Breast epithelium (tissue), 4 donors: ENCODE measurements at regions not wholly inside any gene's neighbourhood (a gene's known extent, or its start where the extent isn't known, plus 50 kb on each side); places are given as distances from the start of the nearest gene placed in this dataset.

Experiments
- DNase-seq, 2 donors: peaks; one replicate each; pipeline ENCODE4 v3.0.0-alpha.2; 2019; ENCODE audit warnings: low spot score in 2 of 2
- H3K27ac ChIP-seq, 2 donors: fragments of 200-600 bp; sonication (generic) in 1 of 2; one replicate each; pipeline ENCODE4 v1.5.1; 2016 to 2019; ENCODE audit warnings: mild to moderate bottlenecking in 1 of 2
- H3K27me3 ChIP-seq, 2 donors: fragments of 200-600 bp; sonication (generic) in 1 of 2; one replicate each; pipeline versions ENCODE4 v1.5.1 to v1.6.0; 2017 to 2019; ENCODE audit warnings: control low read depth in 1 of 2, mild to moderate bottlenecking in 1 of 2
- H3K36me3 ChIP-seq: fragments of 200-600 bp; one replicate; pipeline ENCODE4 v1.5.1; 2019
- H3K4me1 ChIP-seq, 2 donors: fragments of 200-600 bp; sonication (generic); one replicate each; pipeline ENCODE4 v1.5.1; 2016 to 2019; ENCODE audit warnings: control low read depth in 1 of 2
- H3K4me3 ChIP-seq, 3 donors: fragments of 200-600 bp; sonication (generic); 1 replicate in 2 of 3; 2 replicates in 1 of 3; pipeline ENCODE4 v1.5.1; 2016 to 2019; ENCODE audit warnings: mild to moderate bottlenecking in 3 of 3, moderate library complexity in 2 of 3
- H3K9me3 ChIP-seq, 2 donors: fragments of 200-600 bp; sonication (generic) in 1 of 2; one replicate each; pipeline ENCODE4 v1.5.1; 2016 to 2019; ENCODE audit warnings: control low read depth in 1 of 2
- POLR2A ChIP-seq: fragments of 450-650 bp; IDR thresholded peaks from one replicate; pipeline ENCODE4 v1.6.1; 2016; ENCODE audit warnings: antibody characterized with exemption, mild to moderate bottlenecking, moderate library complexity
- POLR2AphosphoS5 ChIP-seq, 3 donors: sonication (generic); formaldehyde crosslinking; IDR thresholded peaks; one replicate each; pipeline ENCODE4 v1.6.1; 2017; ENCODE audit warnings: antibody characterized with exemption in 3 of 3
- intact Hi-C: fragments of 100-400 bp; cut with DNase I; formaldehyde crosslinking; loops from one replicate; pipeline ENCODE4 v1.15.1; 2023; ENCODE audit warnings: low total_unique reads
- TF ChIP-seq, protein P1 (sequence below), 3 donors: fragments of 450-650 bp; IDR thresholded peaks; one replicate each; pipeline ENCODE4 v1.5.1; 2016 to 2017; ENCODE audit warnings: antibody characterized with exemption in 3 of 3, mild to moderate bottlenecking in 3 of 3, moderate library complexity in 3 of 3

GRCh38 chr3:117515309-117515708 is 805.7 kb downstream of the TUSC7 start:
- intact Hi-C loops: no loop called here

GRCh38 chr3:117518364-117518763 is 808.8 kb downstream of the TUSC7 start:
- no peak for TF ChIP-seq POLR2AphosphoS5 (IDR thresholded peaks at IDR 0.05)
- no peak for TF ChIP-seq POLR2A
- TF ChIP-seq, protein P1, sequence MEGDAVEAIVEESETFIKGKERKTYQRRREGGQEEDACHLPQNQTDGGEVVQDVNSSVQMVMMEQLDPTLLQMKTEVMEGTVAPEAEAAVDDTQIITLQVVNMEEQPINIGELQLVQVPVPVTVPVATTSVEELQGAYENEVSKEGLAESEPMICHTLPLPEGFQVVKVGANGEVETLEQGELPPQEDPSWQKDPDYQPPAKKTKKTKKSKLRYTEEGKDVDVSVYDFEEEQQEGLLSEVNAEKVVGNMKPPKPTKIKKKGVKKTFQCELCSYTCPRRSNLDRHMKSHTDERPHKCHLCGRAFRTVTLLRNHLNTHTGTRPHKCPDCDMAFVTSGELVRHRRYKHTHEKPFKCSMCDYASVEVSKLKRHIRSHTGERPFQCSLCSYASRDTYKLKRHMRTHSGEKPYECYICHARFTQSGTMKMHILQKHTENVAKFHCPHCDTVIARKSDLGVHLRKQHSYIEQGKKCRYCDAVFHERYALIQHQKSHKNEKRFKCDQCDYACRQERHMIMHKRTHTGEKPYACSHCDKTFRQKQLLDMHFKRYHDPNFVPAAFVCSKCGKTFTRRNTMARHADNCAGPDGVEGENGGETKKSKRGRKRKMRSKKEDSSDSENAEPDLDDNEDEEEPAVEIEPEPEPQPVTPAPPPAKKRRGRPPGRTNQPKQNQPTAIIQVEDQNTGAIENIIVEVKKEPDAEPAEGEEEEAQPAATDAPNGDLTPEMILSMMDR (IDR thresholded peaks at IDR 0.05): no peak
- no peak overlapping the region for H3K4me3 ChIP-seq
- H3K36me3 ChIP-seq: no peaks in the 10 kb centered on the region
- intact Hi-C loops: no loop called here
- no peak for DNase-seq
- no peaks in the 10 kb centered on the region for H3K27me3 ChIP-seq
- H3K9me3 ChIP-seq: no peaks in the 10 kb centered on the region
- H3K4me1 ChIP-seq: no peaks in the 10 kb centered on the region
- H3K27ac ChIP-seq: no peak overlapping the region

More at GRCh38 chr3:117515309-117515708, 805.7 kb downstream of the TUSC7 start:
- Histone ChIP-seq H3K36me3 (no peaks in the 10 kb centered on the region), H3K27me3 (no peaks in the 10 kb centered on the region), H3K4me3 (no peak overlapping the region), H3K4me1 (no peaks in the 10 kb centered on the region), H3K9me3 (no peaks in the 10 kb centered on the region), H3K27ac (no peak overlapping the region)
- TF ChIP-seq POLR2AphosphoS5 (IDR thresholded peaks at IDR 0.05): no peak
- TF ChIP-seq, protein P1 (IDR thresholded peaks at IDR 0.05): no peak
- TF ChIP-seq POLR2A: no peak
- DNase-seq: no peak

DNA sequence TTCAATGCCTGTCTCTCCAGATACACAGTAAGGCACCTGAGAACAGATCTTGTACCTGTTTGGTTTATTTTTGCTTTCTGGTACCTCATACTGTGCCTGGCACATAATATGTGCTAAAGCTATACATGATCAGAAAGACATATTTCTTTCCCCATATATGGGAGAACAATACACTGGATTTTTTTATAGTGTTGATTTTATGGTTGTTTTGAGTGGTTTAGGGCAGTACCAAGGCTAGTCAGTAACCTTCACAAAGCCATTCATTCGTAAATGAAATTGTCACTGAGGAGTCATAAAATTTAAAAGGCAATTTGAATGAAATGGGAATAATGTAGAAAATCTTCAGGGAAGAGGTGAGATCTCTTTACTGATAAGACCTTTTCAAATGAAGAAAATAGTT is 810.2 kb downstream of the TUSC7 start:
- Histone ChIP-seq H3K36me3 (no peaks in the 10 kb centered on the region), H3K4me3 (no peak overlapping the region), H3K27me3 (no peaks in the 10 kb centered on the region), H3K9me3 (no peaks in the 10 kb centered on the region), H3K4me1 (no peaks in the 10 kb centered on the region), H3K27ac (no peak overlapping the region)
- intact Hi-C loops: no loop called here
- DNase-seq: no peak
- TF ChIP-seq POLR2AphosphoS5 (IDR thresholded peaks at IDR 0.05) (no peak), POLR2A (no peak)
- TF ChIP-seq, protein P1 (IDR thresholded peaks at IDR 0.05): no peak

DNA sequence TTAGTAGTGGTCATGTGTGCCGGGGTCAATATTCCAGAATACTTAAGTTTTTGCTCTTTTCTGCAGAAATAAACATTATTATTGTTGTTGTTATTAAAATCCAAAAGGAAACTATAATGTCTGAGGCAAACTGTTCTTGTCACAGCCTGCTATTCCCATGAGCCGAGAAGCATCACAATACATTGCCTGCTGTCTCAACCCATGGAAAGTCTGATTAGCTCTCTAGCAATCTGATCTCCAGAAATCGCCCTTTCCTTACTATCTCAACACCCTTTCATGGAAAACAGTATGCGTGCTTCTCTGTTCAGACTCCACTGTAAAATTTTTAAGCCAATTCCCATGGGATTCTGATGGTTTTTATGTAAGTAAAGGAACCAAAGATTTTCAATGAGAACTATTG is 811.0 kb downstream of the TUSC7 start:
- Histone ChIP-seq H3K4me1 (no peaks in the 10 kb centered on the region), H3K4me3 (no peak overlapping the region), H3K36me3 (no peaks in the 10 kb centered on the region), H3K27ac (no peak overlapping the region), H3K9me3 (no peaks in the 10 kb centered on the region), H3K27me3 (no peaks in the 10 kb centered on the region)
- TF ChIP-seq, protein P1 (IDR thresholded peaks at IDR 0.05): no peak
- TF ChIP-seq POLR2A (no peak), POLR2AphosphoS5 (IDR thresholded peaks at IDR 0.05) (no peak)
- intact Hi-C loops: no loop called here
- DNase-seq: no peak

DNA sequence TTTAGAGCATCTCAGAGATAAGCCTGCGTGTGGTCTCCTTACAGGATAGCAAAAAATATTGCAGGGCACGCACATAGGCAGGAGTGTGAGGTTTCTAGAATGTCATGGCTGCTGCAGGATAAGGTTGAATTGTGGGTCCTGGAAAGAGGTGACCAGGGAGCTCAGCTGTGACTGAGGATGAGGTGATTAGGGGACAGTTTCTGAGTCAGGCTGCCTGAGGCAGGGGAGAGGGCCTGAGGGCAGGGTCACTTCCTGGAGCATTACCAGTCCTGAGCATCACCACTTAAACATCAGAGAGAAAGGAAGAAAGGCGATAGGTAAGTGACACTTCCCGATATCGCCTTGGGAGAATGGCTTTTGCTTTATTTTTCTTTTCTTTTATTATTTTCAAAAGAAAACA is 813.8 kb downstream of the TUSC7 start:
- Histone ChIP-seq H3K4me3 (no peak overlapping the region), H3K9me3 (no peaks in the 10 kb centered on the region), H3K4me1 (no peaks in the 10 kb centered on the region), H3K36me3 (no peaks in the 10 kb centered on the region), H3K27ac (no peak overlapping the region), H3K27me3 (no peaks in the 10 kb centered on the region)
- TF ChIP-seq POLR2AphosphoS5 (IDR thresholded peaks at IDR 0.05): no peak
- no peak for TF ChIP-seq POLR2A
- TF ChIP-seq, protein P1 (IDR thresholded peaks at IDR 0.05): no peak
- intact Hi-C loops: no loop called here
- DNase-seq: no peak
